Epidermal melanocyte (primary cell): ENCODE measurements at regions not wholly inside any gene's neighbourhood (a gene's known extent, or its start where the extent isn't known, plus 50 kb on each side); places are given as distances from the start of the nearest gene placed in this dataset.
"Not testable (repeated sequence)": the region's sequence is repeated elsewhere in the genome, so short reads cannot be mapped to it uniquely, and the experiment has no call there.

Experiments used
- DNase-seq: peaks from one replicate; pipeline ENCODE4 v3.0.0; 2011; ENCODE audit warnings: low spot score; ENCODE audit not compliant: insufficient read length

DNA sequence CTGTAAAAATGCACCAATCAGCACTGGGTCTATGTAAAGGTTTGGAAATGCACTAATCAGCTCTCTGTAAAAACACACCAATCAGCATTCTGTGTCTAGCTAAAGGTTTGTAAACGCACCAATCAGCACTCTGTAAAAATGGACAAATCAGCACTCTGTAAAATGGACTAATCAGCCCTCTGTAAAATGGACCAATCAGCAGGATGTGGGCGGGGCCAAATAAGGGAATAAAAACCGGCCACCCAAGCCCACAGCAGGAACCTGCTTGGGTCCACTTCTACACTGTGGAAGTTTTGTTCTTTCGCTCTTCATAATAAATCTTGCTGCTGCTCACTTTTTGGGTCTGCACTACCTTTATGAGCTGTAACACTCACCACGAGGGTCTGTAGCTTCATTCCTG lies 101.0 kb downstream of the SMC2 start:
- DNase-seq, result not testable (repeated sequence)

DNA sequence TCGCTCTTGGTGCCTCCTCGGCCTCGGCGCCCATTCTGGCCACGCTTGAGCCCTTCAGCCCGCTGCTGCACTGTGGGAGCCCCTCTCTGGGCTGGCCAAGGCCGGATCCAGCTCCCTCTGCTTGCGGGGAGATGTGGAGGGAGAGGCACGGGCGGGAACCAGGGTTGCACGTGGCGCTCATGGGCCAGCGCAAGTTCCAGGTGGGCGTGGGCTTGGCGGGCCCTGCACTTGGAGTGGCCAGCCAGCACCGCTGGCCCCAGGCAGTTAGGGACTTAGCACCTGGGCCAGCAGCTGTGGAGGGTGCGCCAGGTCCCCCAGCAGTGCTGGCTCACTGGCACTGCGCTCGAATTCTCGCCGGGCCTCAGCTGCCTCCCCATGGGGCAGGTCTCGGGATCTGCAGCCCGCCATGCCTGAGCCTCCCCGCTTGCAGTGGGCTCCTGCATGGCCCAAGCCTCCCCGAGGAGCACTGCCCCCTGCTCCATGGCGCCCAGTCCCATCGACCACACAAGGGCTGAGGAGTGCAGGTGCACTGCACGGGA lies 106.4 kb downstream of the SMC2 start:
- no peak for DNase-seq

- no peak for DNase-seq
These were observed 112.7 kb downstream of the SMC2 start for GRCh38 chr9:104206766-104207165.

DNA sequence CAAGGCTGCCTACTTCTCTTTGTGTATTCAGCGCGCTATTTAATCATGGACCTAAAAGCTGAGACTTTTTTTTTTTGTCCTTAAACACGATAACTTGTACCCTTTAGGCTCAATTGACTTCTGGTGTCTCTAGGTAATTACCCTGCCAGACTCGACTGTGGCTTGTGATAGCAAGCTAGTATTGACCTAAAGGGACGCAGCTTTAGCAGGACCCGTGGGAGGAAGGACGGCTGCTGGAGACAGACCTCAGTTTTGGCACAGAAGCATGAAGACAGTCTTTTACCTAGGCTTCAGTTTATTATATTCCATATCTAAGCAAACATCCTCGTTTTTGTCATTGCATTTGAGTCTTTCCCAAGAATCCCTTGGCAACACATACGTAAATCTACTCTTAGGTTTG lies 115.3 kb downstream of the SMC2 start:
- DNase-seq, result no peak

- no peak for DNase-seq
These were observed 133.0 kb downstream of the SMC2 start for GRCh38 chr9:104227108-104227507.

GRCh38 chr9:104232781-104233341 lies 138.8 kb downstream of the SMC2 start:
- no peak for DNase-seq

DNA sequence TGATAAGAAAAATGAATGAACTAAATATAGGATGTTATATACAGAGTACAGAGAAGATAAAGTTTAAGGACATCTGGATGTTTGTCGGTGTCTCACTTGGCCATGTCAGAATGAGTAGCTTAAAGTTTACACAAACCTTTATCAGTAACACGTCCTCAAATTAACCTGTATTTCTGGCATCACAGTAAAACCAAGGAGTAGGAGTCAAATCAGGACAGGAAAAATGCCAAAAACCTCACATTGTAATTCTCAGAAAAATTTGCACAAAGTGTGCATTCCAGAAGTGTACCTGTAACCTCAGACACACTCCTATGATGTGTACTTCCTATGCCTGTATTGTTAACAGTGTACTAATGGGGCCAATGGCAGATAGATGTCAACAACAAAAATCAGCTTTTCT lies 139.3 kb downstream of the SMC2 start:
- DNase-seq, result no peak

DNA sequence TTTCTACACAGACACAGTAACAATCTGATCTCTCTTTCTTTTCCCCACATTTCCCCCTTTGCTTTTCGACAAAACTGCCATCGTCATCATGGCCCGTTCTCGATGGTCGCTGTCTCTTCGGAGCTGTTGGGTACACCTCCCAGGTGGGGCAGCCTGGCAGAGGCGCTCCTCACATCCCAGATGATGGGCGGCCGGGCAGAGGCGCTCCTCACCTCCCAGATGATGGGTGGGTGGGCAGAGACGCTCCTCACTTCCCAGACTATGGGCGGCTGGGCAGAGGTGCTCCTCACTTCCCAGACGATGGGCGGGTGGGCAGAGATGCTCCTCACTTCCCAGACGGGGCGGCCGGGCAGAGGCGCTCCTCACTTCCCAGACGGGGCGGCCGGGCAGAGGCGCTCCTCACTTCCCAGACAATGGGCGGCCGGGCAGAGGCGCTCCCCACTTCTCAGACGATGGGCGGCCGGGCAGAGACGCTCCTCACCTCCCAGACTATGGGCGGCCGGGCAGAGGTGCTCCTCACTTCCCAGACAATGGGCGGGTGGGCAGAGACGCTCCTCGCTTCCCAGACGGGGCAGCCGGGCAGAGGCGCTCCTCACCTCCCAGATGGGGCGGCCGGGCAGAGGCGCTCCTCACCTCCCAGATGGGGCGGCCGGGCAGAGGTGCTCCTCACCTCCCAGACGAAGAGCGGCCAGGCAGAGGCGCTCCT lies 140.7 kb downstream of the SMC2 start:
- not testable (repeated sequence) for DNase-seq

DNA sequence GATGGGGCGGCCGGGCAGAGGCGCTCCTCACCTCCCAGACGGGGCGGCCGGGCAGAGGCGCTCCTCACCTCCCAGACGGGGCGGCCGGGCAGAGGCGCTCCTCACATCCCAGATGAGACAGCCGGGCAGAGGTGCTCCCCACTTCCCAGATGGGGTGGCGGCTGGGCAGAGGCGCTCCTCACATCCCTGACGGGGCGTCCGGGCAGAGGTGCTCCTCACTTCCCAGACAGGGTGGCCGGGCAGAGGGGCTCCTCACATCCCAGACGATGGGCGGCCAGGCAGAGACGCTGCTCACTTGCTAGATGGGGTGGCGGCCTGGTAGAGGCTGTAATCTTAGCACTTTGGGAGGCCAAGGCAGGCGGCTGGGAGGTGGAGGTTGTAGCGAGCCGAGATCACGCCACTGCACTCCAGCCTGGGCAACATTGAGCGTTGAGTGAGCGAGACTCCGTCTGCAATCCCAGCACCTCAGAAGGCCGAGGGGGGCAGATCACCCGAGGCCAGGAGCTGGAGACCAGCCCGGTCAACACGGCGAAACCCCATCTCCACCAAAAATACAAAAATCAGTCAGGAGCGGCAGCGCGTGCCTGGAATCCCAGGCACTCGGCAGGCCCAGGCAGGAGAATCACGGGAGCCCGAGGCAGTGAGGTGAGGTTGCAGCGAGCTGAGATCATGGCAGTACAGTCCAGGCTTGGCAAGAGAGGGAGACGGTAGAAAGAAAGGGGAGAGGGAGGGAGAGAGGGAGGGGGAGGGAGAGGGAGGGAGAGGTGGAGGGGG lies 141.4 kb downstream of the SMC2 start:
- not testable (repeated sequence) for DNase-seq

DNA sequence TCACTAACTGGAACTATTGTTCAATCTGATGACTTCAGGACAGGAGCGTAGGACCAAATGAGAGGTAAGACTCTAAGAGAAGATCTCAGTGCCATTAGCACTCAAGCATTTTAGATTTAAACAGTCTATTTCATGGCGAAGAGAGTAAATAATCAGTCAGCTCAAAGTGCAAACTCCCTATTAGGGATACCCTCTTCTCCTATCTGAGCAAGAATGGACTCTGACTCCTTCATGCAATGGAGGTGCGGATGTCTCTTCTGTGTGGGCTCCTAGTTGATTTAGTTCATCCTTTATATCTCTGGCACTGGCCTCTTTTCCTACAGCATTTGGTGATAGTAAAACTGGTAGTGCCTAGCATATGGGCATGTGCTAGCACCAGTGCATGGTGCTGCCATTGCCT lies 144.6 kb downstream of the SMC2 start:
- no peak for DNase-seq

- DNase-seq, result no peak
These were observed 146.8 kb downstream of the SMC2 start for GRCh38 chr9:104240890-104241289.

DNA sequence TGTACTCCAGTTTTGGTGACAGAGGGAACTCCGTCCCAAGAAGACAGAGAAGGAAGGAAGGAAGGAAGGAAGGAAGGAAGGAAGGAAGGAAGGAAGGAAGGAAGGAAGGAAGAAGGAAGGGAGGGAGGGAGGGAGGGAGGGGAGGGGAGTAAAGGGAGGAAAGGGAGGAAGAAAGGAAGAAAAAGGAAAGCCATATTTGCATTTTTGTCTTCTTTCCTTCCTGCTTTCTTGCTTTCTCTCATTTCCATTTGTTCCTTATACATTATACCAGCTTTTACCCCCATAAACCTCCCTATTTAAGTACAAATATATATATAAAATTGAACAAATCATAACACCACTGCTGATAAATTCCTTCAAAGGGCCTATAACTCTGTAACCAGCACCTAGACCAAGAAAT lies 151.8 kb downstream of the SMC2 start:
- no peak for DNase-seq

DNA sequence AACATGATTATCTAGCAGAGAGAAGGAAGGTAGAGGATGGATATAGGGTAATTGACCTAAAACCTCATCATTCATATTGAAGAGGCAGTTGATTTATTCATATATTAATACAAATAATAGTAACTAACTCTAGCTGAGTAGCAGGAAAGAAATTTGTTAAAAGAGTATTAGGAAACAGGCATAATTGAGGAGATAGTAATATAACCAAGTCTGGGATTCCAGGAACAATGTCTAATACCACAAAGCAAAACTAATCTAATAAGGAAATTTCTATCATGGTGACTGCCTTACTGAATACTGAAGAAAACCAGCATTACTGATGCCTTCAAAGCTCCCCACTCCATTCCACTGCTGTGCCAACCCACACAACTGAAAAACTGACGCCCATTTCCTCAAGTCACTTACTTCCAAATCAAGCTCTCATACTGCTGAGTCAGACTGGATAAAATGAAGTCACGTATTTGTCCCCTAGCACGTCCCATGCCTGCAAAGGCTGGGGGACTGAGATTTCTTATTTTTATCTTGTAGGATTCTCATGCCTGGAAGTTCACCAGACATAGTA lies 153.9 kb downstream of the SMC2 start:
- no peak for DNase-seq

DNA sequence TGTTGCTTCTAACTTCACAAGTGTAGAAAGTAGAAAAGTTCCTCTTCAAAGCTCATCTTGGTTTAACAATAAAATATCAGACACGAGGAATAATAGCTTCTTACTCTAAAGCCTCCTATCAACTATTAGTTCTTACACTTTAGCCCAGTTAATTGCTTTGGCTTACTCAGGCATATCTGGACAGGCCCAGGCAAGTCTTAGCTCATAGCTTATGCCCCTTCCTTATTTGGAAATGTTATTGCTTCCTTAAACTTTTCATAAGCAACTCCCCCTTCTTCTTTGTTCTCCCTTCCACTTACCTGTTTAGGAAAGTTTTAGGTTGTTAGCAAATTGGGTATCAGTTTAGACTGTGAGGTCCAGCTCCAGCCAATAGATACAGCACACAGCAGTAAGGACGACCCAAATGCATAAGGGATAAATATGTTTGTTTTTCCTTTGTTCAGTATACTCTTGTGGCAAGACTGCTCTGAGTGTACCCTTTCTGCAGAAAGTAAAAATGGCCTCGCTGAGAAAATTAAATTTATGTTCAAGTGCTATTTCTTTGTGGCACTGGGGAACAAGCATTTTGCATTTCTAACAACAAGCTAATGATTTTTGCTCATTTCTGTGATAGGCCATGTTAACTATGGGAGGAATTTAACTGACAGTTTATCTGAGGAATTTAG lies 162.1 kb downstream of the SMC2 start:
- no peak for DNase-seq

DNA sequence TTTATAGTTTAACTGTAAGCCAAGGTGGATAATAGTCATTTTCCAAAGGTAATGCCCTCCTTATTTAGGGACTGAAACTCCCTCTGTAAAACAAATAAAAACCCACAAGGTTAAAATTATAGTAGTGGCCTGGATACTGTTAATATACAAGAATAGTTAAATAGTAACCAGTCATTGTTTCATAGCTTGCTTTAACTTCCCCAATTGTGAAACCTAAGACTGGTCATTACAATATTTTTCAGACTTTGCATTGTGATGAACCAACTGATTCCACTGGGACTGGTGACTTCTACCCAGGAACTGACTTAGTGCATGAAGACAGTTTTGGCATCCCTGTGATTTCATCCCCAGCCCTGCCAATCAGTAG lies 162.6 kb downstream of the SMC2 start:
- no peak for DNase-seq

- no peak for DNase-seq
These were observed 164.3 kb downstream of the SMC2 start for GRCh38 chr9:104258296-104259011.

- no peak for DNase-seq
These were observed 165.9 kb downstream of the SMC2 start for GRCh38 chr9:104260004-104260403.

DNA sequence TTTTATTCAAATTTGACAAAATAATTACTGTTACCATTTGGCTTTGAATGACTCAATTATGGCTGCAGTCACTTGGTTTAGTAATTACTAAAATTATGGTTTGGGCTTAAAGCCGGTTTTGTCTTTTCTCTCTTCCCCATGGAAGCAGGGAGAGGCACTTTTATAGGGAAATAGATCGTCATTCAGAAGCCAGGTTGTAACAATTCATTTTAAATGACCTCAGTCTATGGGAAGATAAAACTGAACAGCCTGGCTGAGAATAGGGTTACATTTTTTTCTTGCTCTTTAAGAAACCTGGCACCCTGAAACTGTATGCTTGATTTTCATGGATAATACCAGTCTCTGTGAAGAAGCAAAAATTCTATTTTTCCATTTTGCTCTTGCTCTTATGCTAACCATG lies 169.8 kb downstream of the SMC2 start:
- DNase-seq, result no peak

- DNase-seq, result no peak
These were observed 170.3 kb downstream of the SMC2 start for GRCh38 chr9:104264431-104264830.

DNA sequence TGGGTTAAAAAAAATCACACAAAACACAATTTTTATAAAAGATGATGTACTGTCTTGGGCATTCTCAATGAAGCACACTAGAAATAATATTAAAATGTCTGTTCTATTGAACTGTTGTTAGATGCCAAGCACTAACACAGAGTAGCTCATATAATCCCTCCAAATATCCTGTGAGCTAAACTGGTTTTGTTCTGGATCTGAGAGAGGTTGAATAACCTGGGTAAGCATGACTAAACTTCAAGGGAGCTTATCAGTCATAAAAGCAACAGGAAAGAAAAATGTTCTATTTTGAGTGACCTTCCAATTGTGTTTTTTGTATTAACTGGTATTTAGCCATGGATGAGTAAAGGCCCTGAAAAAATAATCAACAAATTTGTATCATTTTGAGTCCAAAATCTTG lies 175.3 kb downstream of the SMC2 start:
- no peak for DNase-seq
